GM21529 (cell line): ENCODE measurements at regions not wholly inside any gene's neighbourhood (a gene's known extent, or its start where the extent isn't known, plus 50 kb on each side); places are given as distances from the start of the nearest gene placed in this dataset.
"Not testable (repeated sequence)": the region's sequence is repeated elsewhere in the genome, so short reads cannot be mapped to it uniquely, and the experiment has no call there.

Experiments
- ATAC-seq: cut with Tn5 transposase; IDR thresholded peaks from one replicate; pipeline ENCODE4 v1.9.1; 2021; ENCODE audit not compliant: unreplicated experiment

GRCh38 chr4:156553659-156554058 lies 417.9 kb downstream of the PDGFC start:
- ATAC-seq, result no peak

- no peak for ATAC-seq
These were observed 423.7 kb downstream of the PDGFC start for GRCh38 chr4:156547891-156548290.

- no peak for ATAC-seq
These were observed 424.2 kb downstream of the PDGFC start for GRCh38 chr4:156547439-156547838.

- ATAC-seq, result no peak
These were observed 426.4 kb downstream of the PDGFC start for GRCh38 chr4:156545003-156545785.

GRCh38 chr4:156539376-156539775 lies 432.2 kb downstream of the PDGFC start:
- no peak for ATAC-seq

GRCh38 chr4:156538651-156539257 lies 432.8 kb downstream of the PDGFC start:
- ATAC-seq, result no peak

GRCh38 chr4:156538210-156538609 lies 433.4 kb downstream of the PDGFC start:
- no peak for ATAC-seq

- no peak for ATAC-seq
These were observed 434.3 kb downstream of the PDGFC start for GRCh38 chr4:156537286-156537685.

GRCh38 chr4:156536661-156537060 lies 434.9 kb downstream of the PDGFC start:
- ATAC-seq, result no peak

GRCh38 chr4:156534205-156534604 lies 437.4 kb downstream of the PDGFC start:
- ATAC-seq, result no peak

- ATAC-seq, result no peak
These were observed 443.4 kb downstream of the PDGFC start for GRCh38 chr4:156528216-156528615.

- ATAC-seq, result no peak
These were observed 444.2 kb downstream of the PDGFC start for GRCh38 chr4:156527237-156527993.

GRCh38 chr4:156523991-156524390 lies 447.6 kb downstream of the PDGFC start:
- ATAC-seq, result no peak

- ATAC-seq, result no peak
These were observed 448.1 kb downstream of the PDGFC start for GRCh38 chr4:156523492-156523891.

GRCh38 chr4:156521631-156522030 lies 450.0 kb downstream of the PDGFC start:
- ATAC-seq, result no peak

GRCh38 chr4:156517956-156518355 lies 453.6 kb downstream of the PDGFC start:
- ATAC-seq, result no peak

- no peak for ATAC-seq
These were observed 454.1 kb downstream of the PDGFC start for GRCh38 chr4:156517546-156517945.

GRCh38 chr4:156516698-156517097 lies 454.9 kb downstream of the PDGFC start:
- no peak for ATAC-seq

- ATAC-seq, result no peak
These were observed 456.3 kb downstream of the PDGFC start for GRCh38 chr4:156515295-156515694.

GRCh38 chr4:156512622-156513021 lies 459.0 kb downstream of the PDGFC start:
- ATAC-seq, result no peak

GRCh38 chr4:156509921-156510320 lies 461.7 kb downstream of the PDGFC start:
- ATAC-seq, result not testable (repeated sequence)
